Glutamatergic neuron (in vitro differentiated cells): ENCODE measurements at regions not wholly inside any gene's neighbourhood (a gene's known extent, or its start where the extent isn't known, plus 50 kb on each side); places are given as distances from the start of the nearest gene placed in this dataset.

Source experiments
- DNase-seq: peaks from one replicate; pipeline ENCODE4 v3.0.0; 2022
- H3K27ac Mint-ChIP-seq: one replicate; pipeline ENCODE4 v1.8.0; 2020; ENCODE audit warnings: mild to moderate bottlenecking, mixed read lengths, inconsistent platforms; ENCODE audit not compliant: unreplicated experiment
- H3K27me3 Mint-ChIP-seq: one replicate; pipeline ENCODE4 v1.8.0; 2020; ENCODE audit warnings: mild to moderate bottlenecking, moderate library complexity, mixed read lengths, inconsistent platforms; ENCODE audit not compliant: unreplicated experiment
- H3K36me3 Mint-ChIP-seq: one replicate; pipeline ENCODE4 v1.8.0; 2020; ENCODE audit warnings: mild to moderate bottlenecking, mixed read lengths, inconsistent platforms; ENCODE audit not compliant: unreplicated experiment
- H3K4me1 Mint-ChIP-seq: one replicate; pipeline ENCODE4 v1.8.0; 2020; ENCODE audit warnings: mild to moderate bottlenecking, low read depth, mixed read lengths, inconsistent platforms; ENCODE audit not compliant: unreplicated experiment
- H3K4me3 Mint-ChIP-seq: one replicate; pipeline ENCODE4 v1.8.0; 2020; ENCODE audit warnings: mild to moderate bottlenecking, mixed read lengths, inconsistent platforms; ENCODE audit not compliant: unreplicated experiment
- H3K9me3 Mint-ChIP-seq: one replicate; pipeline ENCODE4 v1.8.0; 2020; ENCODE audit warnings: mild to moderate bottlenecking, moderate library complexity, mixed read lengths, inconsistent platforms; ENCODE audit not compliant: unreplicated experiment
- TF ChIP-seq, protein P1 (sequence below): fragments of 200-600 bp; sonication (generic); IDR thresholded peaks from one replicate; pipeline ENCODE4 v1.5.0; 2021; ENCODE audit not compliant: partially characterized antibody, unreplicated experiment

DNA sequence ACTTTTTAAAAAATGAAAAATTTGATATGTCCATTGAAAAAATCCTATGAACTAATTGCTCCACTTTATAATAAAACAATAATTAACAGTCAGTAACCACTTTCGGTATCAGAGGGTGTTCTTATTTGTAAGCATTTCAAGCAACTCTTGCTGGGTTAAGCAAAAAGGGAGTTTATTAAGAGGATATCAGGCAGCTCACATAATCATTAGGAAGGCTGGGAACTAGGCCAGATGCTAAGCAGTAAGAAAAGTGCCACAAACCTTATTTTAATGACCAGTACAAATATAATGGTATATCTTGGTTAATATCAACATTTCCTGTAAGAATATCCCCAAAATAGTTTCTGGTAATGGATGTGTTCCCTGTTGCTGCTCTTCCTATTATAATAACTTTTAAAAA is 2618.3 kb upstream of the PCDH20 start:
- H3K4me1 Mint-ChIP-seq: no peaks in the 10 kb centered on the region
- H3K36me3 Mint-ChIP-seq: no peaks in the 10 kb centered on the region
- DNase-seq: no peak
- no peaks in the 10 kb centered on the region for H3K9me3 Mint-ChIP-seq
- no peaks in the 10 kb centered on the region for H3K27me3 Mint-ChIP-seq
- no peak overlapping the region for H3K4me3 Mint-ChIP-seq
- H3K27ac Mint-ChIP-seq: no peak overlapping the region
- TF ChIP-seq, protein P1, sequence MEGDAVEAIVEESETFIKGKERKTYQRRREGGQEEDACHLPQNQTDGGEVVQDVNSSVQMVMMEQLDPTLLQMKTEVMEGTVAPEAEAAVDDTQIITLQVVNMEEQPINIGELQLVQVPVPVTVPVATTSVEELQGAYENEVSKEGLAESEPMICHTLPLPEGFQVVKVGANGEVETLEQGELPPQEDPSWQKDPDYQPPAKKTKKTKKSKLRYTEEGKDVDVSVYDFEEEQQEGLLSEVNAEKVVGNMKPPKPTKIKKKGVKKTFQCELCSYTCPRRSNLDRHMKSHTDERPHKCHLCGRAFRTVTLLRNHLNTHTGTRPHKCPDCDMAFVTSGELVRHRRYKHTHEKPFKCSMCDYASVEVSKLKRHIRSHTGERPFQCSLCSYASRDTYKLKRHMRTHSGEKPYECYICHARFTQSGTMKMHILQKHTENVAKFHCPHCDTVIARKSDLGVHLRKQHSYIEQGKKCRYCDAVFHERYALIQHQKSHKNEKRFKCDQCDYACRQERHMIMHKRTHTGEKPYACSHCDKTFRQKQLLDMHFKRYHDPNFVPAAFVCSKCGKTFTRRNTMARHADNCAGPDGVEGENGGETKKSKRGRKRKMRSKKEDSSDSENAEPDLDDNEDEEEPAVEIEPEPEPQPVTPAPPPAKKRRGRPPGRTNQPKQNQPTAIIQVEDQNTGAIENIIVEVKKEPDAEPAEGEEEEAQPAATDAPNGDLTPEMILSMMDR: no peak

DNA sequence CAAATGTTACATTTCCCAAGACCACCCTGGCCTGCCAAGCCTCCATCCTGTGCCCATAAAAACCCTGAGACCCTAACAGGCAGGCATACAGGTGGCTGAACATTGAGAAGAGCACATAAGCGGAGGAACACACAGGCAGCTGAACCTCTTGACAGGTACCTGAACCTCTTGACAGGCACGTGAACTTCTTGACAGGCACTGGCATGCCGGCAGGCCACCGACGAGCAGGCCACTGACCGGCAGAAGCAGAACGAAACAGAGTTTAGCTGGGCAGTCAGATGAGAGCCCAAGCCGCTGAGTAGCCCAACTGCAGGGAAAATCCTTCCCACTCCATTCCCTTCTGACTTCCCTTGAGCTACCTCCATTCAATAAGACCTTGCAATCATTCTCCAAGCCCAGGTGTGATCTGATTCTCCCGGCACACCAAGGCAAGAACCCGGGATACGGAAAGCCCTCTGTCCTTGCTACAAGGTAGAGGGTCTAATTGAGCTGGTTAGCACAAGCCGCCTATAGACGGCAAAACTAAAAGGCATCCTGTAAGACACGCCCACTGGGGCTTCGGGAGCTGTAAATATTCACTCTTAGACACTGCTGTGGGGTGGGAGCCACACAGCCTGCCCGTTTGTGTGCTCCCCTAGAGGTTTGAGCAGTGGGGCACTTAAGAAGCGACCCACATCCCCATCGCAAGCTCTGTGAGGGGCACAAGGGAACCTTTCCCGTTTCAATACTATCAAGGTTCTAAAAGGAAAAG is 2613.9 kb upstream of the PCDH20 start:
- DNase-seq: no peak
- H3K27ac Mint-ChIP-seq: no peak overlapping the region
- no peak overlapping the region for H3K4me3 Mint-ChIP-seq
- no peaks in the 10 kb centered on the region for H3K36me3 Mint-ChIP-seq
- H3K9me3 Mint-ChIP-seq: no peaks in the 10 kb centered on the region
- TF ChIP-seq, protein P1: no peak
- H3K27me3 Mint-ChIP-seq: no peaks in the 10 kb centered on the region
- no peaks in the 10 kb centered on the region for H3K4me1 Mint-ChIP-seq

DNA sequence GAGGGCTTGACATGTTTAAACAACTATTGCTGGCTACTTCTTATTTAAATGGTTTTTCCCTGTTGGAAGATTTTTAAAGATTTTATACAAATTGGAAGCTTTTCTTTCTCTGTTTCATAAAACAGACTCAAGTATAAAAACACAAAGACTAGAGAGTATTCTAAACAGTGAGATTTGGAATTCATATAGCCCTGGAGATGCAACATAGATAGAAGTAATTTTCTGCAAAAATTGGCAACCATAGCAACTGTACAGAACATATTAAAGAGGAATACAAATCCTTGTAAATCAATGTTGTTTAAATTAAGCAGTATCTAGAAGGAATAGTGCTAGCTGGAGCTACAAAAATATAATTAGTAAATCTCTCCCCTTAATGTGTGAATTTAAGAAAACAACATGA is 2612.9 kb upstream of the PCDH20 start:
- Mint-ChIP-seq H3K4me3 (no peak overlapping the region), H3K27me3 (no peaks in the 10 kb centered on the region), H3K27ac (no peak overlapping the region)

DNA sequence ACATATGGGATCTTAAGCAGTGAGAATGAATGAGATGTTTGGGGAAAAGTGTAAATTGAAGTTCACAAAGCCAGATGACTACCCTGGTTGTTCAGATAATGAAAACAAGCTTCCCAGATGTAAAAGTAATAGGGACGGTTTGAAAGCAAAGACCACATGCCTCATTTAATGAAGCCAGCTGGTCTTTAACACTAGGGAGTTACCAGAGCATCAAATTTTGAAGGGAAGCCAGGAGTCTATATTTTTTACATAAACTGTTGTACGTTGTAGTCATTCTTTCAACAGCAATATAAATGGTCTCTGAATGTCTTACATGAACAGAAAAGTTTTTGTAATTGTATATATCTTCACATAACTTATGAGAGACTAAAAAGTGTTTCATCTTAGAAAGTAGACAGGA is 2604.5 kb upstream of the PCDH20 start:
- Mint-ChIP-seq H3K9me3 (no peaks in the 10 kb centered on the region), H3K27me3 (no peaks in the 10 kb centered on the region), H3K4me1 (peaks cover 3% of the 10 kb centered on the region), H3K36me3 (no peaks in the 10 kb centered on the region), H3K4me3 (no peak overlapping the region), H3K27ac (no peak overlapping the region)
- TF ChIP-seq, protein P1: no peak
- no peak for DNase-seq

More for the DNA sequence above, 2612.9 kb upstream of the PCDH20 start:
- H3K4me1 Mint-ChIP-seq: no peaks in the 10 kb centered on the region
- TF ChIP-seq, protein P1: no peak
- H3K36me3 Mint-ChIP-seq: no peaks in the 10 kb centered on the region
- no peak for DNase-seq
- H3K9me3 Mint-ChIP-seq: no peaks in the 10 kb centered on the region

GRCh38 chr13:64007339-64007738 is 2591.7 kb upstream of the PCDH20 start:
- Mint-ChIP-seq H3K4me1 (no peaks in the 10 kb centered on the region), H3K27me3 (no peaks in the 10 kb centered on the region), H3K4me3 (no peak overlapping the region), H3K27ac (no peak overlapping the region), H3K9me3 (no peaks in the 10 kb centered on the region), H3K36me3 (no peaks in the 10 kb centered on the region)
- TF ChIP-seq, protein P1: no peak
- no peak for DNase-seq
